Heart left ventricle (tissue), 16 donors: ENCODE measurements at regions not wholly inside any gene's neighbourhood (a gene's known extent, or its start where the extent isn't known, plus 50 kb on each side); places are given as distances from the start of the nearest gene placed in this dataset.

Source experiments
- ATAC-seq, 4 donors: fragments of 200-7000 bp; cut with Tn5 transposase; one replicate each; pipeline ENCODE4 v1.9.1; 2020 to 2022; ENCODE audit warnings: moderate library complexity in 4 of 4, mild to moderate bottlenecking in 3 of 4, moderate number of reproducible peaks in 1 of 4
- DNase-seq, 5 donors: peaks; one replicate each; pipeline ENCODE4 v3.0.0-alpha.2; 2020
- H3K27ac ChIP-seq, 12 donors: fragments of 200-600 bp; sonication (generic) in 4 of 12; one replicate each; pipeline versions ENCODE4 v1.5.0 to v1.8.0; 2016 to 2022; ENCODE audit warnings: mild to moderate bottlenecking in 2 of 12
- H3K27me3 ChIP-seq, 9 donors: fragments of 200-600 bp; sonication (generic) in 2 of 9; one replicate each; pipeline versions ENCODE4 v1.5.1 to v1.8.0; 2016 to 2022; ENCODE audit warnings: mild to moderate bottlenecking in 3 of 9
- H3K36me3 ChIP-seq, 9 donors: fragments of 200-600 bp; sonication (generic) in 2 of 9; one replicate each; pipeline versions ENCODE4 v1.5.0 to v1.8.0; 2018 to 2022; ENCODE audit warnings: mild to moderate bottlenecking in 2 of 9
- H3K4me1 ChIP-seq, 12 donors: fragments of 200-600 bp; sonication (generic) in 4 of 12; one replicate each; pipeline versions ENCODE4 v1.5.0 to v1.8.0; 2016 to 2022; ENCODE audit warnings: mild to moderate bottlenecking in 3 of 12
- H3K4me3 ChIP-seq, 12 donors: fragments of 200-600 bp; sonication (generic) in 4 of 12; one replicate each; pipeline versions ENCODE4 v1.5.0 to v1.8.0; 2017 to 2022; ENCODE audit warnings: mild to moderate bottlenecking in 9 of 12, moderate library complexity in 4 of 12
- H3K9me3 ChIP-seq, 12 donors: fragments of 200-600 bp; sonication (generic) in 4 of 12; one replicate each; pipeline versions ENCODE4 v1.5.0 to v1.8.0; 2016 to 2022; ENCODE audit warnings: mild to moderate bottlenecking in 1 of 12
- CTCF ChIP-seq, 12 donors: fragments of 200-600 bp; sonication (generic) in 4 of 12; IDR thresholded peaks; one replicate each; pipeline versions ENCODE4 v1.5.0 to v1.8.0; 2018 to 2022; ENCODE audit warnings: antibody characterized with exemption in 12 of 12, mild to moderate bottlenecking in 5 of 12
- POLR2A ChIP-seq, 2 donors: fragments of 450-650 bp; IDR thresholded peaks; one replicate each; pipeline ENCODE4 v1.6.1; 2017; ENCODE audit warnings: antibody characterized with exemption in 2 of 2, mild to moderate bottlenecking in 2 of 2, moderate library complexity in 2 of 2
- WGBS, 4 donors: extraction: QIAGEN DNeasy Blood & Tissue Kit in 2 of 4; methylation state at CpG; one replicate each; pipeline versions ENCODE4 v1.1.5 to v1.1.7; 2013 to 2018; 5-methylcytosine and 5-hydroxymethylcytosine counted together
- intact Hi-C, 10 donors: fragments of 100-400 bp; cut with DNase I; formaldehyde crosslinking; loops; one replicate each; pipeline versions ENCODE4 v1.11.1 to v1.14.2; 2022
- donor health status: ischemic (EF 13 %, LVEDD 7.1; RV severe dilation, severe dysfunction).
- donor health status: healthy with polysubstance abuse.
- donor health status: DM: no; HTN: yes; CAD: no.
- donor health status: DM: no; HTN: no; CAD: no.
- donor health status: ischemic (EF 25% LVEDD 6.9; RV normal size, moderate dysfunction).
- donor health status: ischemic (EF 25% LVEDD 5.7; RV mildly dilated, moderate dysfunction).
- donor health status: healthy.
- donor health status: DM: yes; HTN: yes; CAD: no.
- donor health status: ischemic (EF 35%, LVEDD 5.7; RV mildly dilated, moderate dysfunction).
- donor health status: nonischemic (EF 11% LVEDD 7.7; RV severe dilation, severe dysfunction).
- donor health status: DM: yes; HTN: yes; CAD: no.
- donor health status: PGD.
- donor health status: ischemic (EF 29% LVEDD 5.4; RV normal size, mild dysfunction).
- donor health status: nonischemic (EF 23%, LVEDD 6.1; RV moderate dilation, normal function).

- DNase-seq: no peak
- H3K36me3 ChIP-seq: no peaks in the 10 kb centered on the region
- no peak overlapping the region for H3K4me3 ChIP-seq
- intact Hi-C loops: no loop called here
- H3K27ac ChIP-seq: no peak overlapping the region
- no peaks in the 10 kb centered on the region for H3K4me1 ChIP-seq
- no peak for TF ChIP-seq POLR2A (IDR thresholded peaks at IDR 0.05)
- TF ChIP-seq CTCF (IDR thresholded peaks at IDR 0.05): no peak
- no peaks in the 10 kb centered on the region for H3K9me3 ChIP-seq
- WGBS, 4 donors: 78 to 92% (median 87%) methylated on average over 3 of the region's 3 CpGs
- H3K27me3 ChIP-seq: no peaks in the 10 kb centered on the region
- no peak for ATAC-seq
These were observed 203.9 kb downstream of the KBTBD8 start for GRCh38 chr3:67202053-67202452.

DNA sequence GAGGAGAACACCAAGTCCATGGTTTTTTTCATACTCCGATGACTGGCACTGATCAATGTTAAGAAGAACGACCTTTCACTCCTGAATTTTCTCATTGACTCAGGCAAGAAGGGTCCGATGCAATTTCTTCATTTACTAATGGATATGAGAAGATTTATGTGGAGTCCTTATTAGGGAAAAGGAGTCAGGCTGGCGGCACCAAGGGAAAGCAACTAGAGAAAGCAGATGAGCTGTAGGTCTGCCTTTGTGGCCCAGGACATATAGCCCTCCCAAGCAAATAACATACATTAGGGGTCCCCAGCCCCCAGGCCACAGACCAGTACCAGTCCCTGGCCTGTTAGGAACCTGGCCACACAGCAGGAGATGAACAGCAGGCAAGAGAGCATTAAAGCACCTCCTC, 206.8 kb downstream of the KBTBD8 start:
- TF ChIP-seq CTCF (IDR thresholded peaks at IDR 0.05) (no peak), POLR2A (IDR thresholded peaks at IDR 0.05) (no peak)
- no peak overlapping the region for H3K4me3 ChIP-seq
- WGBS, 4 donors: 80 to 88% (median 84%) methylated on average over 4 of the region's 4 CpGs
- H3K27me3 ChIP-seq: peaks cover 0 to 3% (median 0%) of the 10 kb centered on the region in 9 donors
- no peaks in the 10 kb centered on the region for H3K9me3 ChIP-seq
- ATAC-seq (no peak), DNase-seq (no peak)
- H3K36me3 ChIP-seq: no peaks in the 10 kb centered on the region
- no peak overlapping the region for H3K27ac ChIP-seq
- H3K4me1 ChIP-seq: no peaks in the 10 kb centered on the region
- intact Hi-C loops: no loop called here

GRCh38 chr3:67215690-67216089, 217.6 kb downstream of the KBTBD8 start:
- Histone ChIP-seq H3K36me3 (no peaks in the 10 kb centered on the region), H3K9me3 (no peaks in the 10 kb centered on the region), H3K4me3 (no peak overlapping the region), H3K27ac (no peak overlapping the region), H3K4me1 (no peaks in the 10 kb centered on the region), H3K27me3 (no peaks in the 10 kb centered on the region)
- no peak for TF ChIP-seq POLR2A (IDR thresholded peaks at IDR 0.05)
- TF ChIP-seq CTCF (IDR thresholded peaks at IDR 0.05): no peak
- intact Hi-C loops: no loop called here
- ATAC-seq: no peak
- DNase-seq: no peak

GRCh38 chr3:67227030-67227429, 228.9 kb downstream of the KBTBD8 start:
- WGBS, 4 donors: 30 to 53% (median 48%) methylated on average over 1 of the region's 1 CpG
- no peaks in the 10 kb centered on the region for H3K36me3 ChIP-seq
- no peak overlapping the region for H3K27ac ChIP-seq

More at GRCh38 chr3:67227030-67227429, 228.9 kb downstream of the KBTBD8 start:
- no peaks in the 10 kb centered on the region for H3K9me3 ChIP-seq
- H3K4me1 ChIP-seq: no peaks in the 10 kb centered on the region
- H3K4me3 ChIP-seq: no peak overlapping the region
- DNase-seq (no peak), ATAC-seq (no peak)
- intact Hi-C loops: no loop called here
- no peaks in the 10 kb centered on the region for H3K27me3 ChIP-seq
- TF ChIP-seq CTCF (IDR thresholded peaks at IDR 0.05) (no peak), POLR2A (IDR thresholded peaks at IDR 0.05) (no peak)
